GM11168 (cell line): ENCODE measurements at regions not wholly inside any gene's neighbourhood (a gene's known extent, or its start where the extent isn't known, plus 50 kb on each side); places are given as distances from the start of the nearest gene placed in this dataset.
"Not testable (repeated sequence)": the region's sequence is repeated elsewhere in the genome, so short reads cannot be mapped to it uniquely, and the experiment has no call there.

Source experiments
- in situ Hi-C: fragments of 300-500 bp; cut with MboI; formaldehyde crosslinking; loops from one replicate; pipeline ENCODE4 v1.12.0; 2022; ENCODE audit warnings: low sequenced_read_pairs; ENCODE audit not compliant: unreplicated experiment

GRCh38 chr2:238502088-238502810 lies 75.5 kb downstream of the ASB1 start:
- in situ Hi-C loops: no loop called here

GRCh38 chr2:238502956-238503791 lies 76.4 kb downstream of the ASB1 start:
- in situ Hi-C loops: no loop called here

DNA sequence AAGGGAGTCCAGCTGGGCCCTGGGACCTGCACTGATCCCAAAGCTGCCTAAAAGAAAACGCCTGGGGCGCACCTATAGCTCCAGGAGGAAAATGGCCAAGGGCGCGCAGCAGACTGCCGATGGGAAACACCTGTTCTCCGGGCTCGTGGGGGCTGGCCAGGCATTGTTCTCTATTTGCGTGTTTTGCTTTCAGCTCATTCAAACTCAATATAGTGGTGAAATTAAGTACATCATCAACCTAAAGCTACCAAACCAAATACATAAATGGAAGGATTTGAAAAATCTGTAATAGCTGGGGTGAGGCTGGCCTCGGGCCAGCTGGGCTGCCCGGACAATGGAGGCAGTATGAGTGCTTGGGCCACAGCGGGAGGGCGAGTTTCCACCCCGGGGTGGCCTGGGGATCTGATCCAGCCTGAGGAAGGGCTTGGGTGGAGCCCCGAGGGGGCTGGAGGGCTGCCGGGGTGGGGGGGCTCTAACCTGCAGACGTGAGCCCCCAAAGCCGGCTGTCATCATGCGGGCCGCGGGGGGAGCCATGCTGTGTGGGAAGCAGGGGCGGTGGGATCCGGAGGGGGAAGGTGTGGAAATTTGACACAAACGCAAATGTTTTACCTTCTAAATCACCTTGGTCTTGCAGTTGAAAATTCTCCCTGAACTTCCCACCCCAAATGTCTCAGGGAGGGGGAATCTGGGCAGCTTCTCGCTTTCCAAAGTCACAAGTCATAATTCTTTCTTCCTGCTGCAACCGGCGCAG lies 77.6 kb downstream of the ASB1 start:
- in situ Hi-C loops: no loop called here

- in situ Hi-C loops: no loop called here
Observed at GRCh38 chr2:238505119-238505891, 78.6 kb downstream of the ASB1 start.

- in situ Hi-C loops: no loop called here
Observed at GRCh38 chr2:238505892-238506280, 79.2 kb downstream of the ASB1 start.

DNA sequence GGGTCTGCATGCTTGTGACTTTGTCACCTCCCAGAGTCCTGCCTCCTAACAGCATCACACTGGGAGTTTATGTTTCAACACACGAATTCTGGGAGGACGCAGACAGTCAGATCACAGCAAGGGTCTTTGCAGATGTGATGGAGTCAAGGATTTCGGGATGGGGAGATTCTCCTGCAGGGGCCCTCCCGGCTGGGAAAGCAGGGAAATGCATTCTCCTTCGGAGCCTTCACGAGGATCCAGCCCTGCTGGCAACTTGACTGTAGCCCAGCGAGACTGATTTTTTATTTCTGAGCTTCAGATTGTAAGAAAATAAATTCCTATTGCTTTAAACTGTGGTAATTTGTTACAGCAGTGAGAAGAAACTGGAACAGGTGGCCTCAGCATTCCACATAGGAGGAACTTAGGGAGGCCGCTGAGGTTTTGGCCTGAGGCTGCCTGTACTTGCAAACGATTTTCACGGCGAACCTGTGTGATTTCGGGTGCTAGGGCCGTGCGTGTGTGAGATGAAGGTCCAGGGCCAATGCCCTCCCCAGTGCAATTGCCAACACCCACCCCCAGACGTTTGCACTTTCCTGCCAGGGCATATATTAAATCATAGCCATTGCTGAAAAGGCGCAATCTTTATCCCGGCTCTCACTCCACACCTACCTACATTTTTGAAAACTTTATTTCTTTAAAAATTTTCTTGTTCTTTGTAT lies 79.8 kb downstream of the ASB1 start:
- in situ Hi-C loops: no loop called here

DNA sequence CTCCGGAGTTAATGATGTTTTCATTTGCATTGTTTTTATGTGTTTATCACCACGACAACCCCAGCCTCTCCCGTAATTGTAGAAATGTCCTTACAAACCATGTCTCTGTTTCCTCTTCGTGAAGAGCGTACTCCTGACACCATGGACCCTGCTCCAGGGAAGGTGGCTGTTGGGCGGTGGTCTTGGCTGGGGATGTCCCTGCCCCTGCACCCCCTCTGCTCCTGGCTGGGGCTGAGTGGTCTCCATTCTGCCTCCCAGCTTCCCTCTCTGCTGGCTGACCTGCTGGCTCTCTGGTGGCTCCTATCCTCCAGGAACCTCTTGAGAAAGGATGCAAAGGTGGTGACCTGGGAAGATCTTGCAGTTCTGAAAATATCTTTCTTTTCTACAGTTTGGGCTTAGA lies 81.1 kb downstream of the ASB1 start:
- in situ Hi-C loops: no loop called here

- in situ Hi-C loops: no loop called here
Observed at GRCh38 chr2:238509151-238509835, 82.6 kb downstream of the ASB1 start.

GRCh38 chr2:238509903-238510302 lies 83.2 kb downstream of the ASB1 start:
- in situ Hi-C loops: no loop called here

- in situ Hi-C loops: no loop called here
Observed at GRCh38 chr2:238510911-238511613, 84.3 kb downstream of the ASB1 start.

- in situ Hi-C loops: no loop called here
Observed at GRCh38 chr2:238511614-238511950, 84.9 kb downstream of the ASB1 start.

DNA sequence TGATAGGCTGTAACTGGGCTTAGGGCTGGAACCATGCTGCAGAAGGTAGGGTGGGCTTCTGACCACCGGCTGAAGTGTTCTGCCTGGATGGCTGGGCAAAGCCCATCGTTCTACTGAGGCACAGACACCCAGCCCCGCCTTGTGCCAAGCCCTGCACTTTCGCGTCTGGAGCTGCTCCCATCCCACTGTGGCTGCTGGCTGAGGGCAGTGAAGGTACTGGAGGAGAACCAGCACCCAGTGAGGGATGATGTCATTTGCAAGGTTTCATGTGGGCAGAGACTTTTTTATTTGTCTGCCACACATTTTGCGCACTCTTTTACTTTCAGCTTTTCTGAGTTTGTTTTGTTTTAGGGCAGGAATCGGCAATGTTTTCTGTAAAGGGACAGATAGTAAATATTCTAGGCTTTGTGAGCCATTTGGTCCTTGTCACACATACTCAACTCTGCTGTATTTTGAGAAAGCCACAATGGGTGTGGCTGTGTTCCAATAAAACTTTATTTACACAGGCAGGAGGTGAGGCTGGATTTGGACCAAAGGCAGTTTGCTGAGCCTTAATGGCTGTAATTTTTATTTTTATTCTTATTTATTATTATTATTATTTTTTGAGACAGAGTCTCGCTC lies 85.6 kb downstream of the ASB1 start:
- in situ Hi-C loops: no loop called here

DNA sequence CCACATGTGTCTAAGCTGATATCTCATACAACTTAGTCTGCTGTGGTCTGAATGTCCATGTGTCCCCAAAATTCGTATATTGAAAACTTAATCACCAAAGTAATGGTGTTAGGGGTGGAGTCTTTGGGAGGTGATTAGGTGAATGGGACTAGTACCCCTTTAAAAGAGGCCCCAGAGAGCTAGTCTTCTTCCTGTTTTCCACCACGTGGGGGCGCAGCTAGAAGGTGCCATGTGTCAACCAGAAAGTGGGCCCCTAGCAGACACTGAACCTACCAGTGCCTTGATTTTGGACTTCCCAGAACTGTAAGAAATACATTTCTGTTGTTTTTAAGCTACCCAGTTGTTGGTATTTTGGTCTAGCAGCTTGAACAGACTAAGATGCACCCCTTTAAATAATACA lies 86.6 kb downstream of the ASB1 start:
- in situ Hi-C loops: no loop called here

GRCh38 chr2:238514024-238514423 lies 87.3 kb downstream of the ASB1 start:
- in situ Hi-C loops: not testable (repeated sequence)

- in situ Hi-C loops: no loop called here
Observed at GRCh38 chr2:238515377-238515776, 88.7 kb downstream of the ASB1 start.

- in situ Hi-C loops: no loop called here
Observed at GRCh38 chr2:238517209-238517608, 90.5 kb downstream of the ASB1 start.

- in situ Hi-C loops: no loop called here
Observed at GRCh38 chr2:238518172-238518820, 91.6 kb downstream of the ASB1 start.

DNA sequence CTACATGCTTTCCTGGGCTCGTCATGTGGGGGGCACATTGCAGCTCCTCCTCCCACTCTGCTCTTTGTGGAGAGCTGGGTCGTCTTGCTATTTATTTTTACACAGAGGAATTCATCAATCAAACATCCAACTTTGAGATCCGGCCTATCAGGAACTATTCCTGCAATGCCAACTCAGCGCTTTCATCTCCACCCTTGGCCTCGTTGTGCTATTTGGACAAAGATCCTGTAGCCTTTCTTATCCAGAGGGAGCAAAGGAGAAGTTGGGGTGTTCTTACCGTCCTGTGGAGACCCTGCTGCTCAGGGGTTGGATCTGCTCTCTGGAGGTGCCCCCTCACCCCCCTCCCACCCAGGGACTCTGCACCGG lies 92.1 kb downstream of the ASB1 start:
- in situ Hi-C loops: no loop called here
